Kidney capillary endothelial cell (primary cell): ENCODE measurements at regions not wholly inside any gene's neighbourhood (a gene's known extent, or its start where the extent isn't known, plus 50 kb on each side); places are given as distances from the start of the nearest gene placed in this dataset.

Experiments used
- DNase-seq: peaks from one replicate; pipeline ENCODE4 v3.0.0-alpha.2; 2018; ENCODE audit warnings: low spot score

GRCh38 chr4:125440814-125441213 lies 126.1 kb downstream of the FAT4 start:
- no peak for DNase-seq

GRCh38 chr4:125444166-125444565 lies 129.4 kb downstream of the FAT4 start:
- DNase-seq = no peak

DNA sequence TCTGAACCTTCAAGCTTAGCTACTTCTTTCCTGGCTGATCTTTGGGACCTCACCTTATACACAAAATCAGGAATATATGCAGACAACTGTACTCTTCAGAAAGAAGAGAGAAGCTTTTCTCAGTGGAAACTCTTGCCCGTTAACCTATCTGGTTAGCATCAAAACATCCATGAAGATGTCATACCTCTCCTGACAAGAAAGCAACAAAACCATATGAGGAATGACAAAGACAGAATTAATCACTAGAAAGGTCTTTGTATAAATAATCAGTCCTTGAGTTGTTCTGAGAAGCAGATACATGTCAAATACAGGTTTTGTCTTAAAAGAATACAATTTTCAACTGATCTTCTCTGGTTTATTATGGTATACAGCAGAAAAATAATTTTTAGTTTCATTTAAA lies 130.8 kb downstream of the FAT4 start:
- DNase-seq = no peak

GRCh38 chr4:125447551-125448290 lies 133.0 kb downstream of the FAT4 start:
- DNase-seq = no peak

DNA sequence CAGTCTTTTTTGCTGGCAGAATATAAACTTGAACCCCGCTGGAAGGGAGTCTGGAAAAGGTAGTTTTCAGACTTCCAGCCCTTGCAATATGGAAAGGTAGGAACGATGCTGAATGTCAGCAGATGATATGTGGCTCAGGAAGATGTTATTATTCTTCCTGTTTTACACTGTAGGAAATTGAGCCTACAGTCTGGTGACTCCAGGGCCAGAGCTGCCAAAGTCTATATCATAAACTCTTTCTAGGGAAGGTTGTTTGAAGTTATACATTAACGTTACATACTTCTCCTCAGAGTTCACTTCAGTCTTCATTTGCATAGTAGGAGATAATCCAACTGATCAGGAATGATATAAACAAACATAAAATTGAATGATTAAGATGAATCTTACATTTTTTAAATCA lies 141.3 kb downstream of the FAT4 start:
- no peak for DNase-seq

GRCh38 chr4:125459531-125459930 lies 144.8 kb downstream of the FAT4 start:
- no peak for DNase-seq

DNA sequence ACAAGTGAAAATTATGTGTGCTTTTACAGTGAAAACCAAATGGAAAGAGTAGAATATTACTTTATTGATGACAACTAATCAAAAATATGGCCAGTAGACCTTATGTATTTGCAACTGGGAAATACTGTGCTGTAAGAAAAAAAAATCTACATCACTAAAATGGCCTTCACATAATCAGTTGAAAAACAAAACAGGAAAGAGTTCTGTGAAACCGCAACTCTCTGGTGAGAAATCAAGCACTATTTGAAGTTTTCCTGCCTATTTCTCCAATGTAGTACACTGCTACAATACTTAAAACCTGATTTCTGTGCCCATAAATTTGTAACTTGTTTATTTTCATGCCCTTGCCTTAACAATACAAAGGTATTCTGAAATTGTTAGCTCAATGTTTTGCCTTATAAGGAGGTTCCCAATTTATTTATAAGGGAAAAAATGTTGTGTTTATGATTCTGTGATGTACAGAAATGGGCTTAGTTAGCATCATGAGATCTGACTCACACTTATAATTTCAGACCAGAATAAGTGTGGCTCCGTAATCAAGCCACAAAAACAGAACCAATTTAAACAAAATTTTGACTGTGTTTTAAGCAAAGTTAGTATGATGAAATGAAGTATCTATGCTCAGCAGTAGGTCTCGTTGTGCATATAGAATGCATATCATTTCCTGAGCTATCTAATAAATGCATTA lies 147.1 kb downstream of the FAT4 start:
- no peak for DNase-seq

- DNase-seq = no peak
These were observed 149.4 kb downstream of the FAT4 start for GRCh38 chr4:125464146-125464545.

DNA sequence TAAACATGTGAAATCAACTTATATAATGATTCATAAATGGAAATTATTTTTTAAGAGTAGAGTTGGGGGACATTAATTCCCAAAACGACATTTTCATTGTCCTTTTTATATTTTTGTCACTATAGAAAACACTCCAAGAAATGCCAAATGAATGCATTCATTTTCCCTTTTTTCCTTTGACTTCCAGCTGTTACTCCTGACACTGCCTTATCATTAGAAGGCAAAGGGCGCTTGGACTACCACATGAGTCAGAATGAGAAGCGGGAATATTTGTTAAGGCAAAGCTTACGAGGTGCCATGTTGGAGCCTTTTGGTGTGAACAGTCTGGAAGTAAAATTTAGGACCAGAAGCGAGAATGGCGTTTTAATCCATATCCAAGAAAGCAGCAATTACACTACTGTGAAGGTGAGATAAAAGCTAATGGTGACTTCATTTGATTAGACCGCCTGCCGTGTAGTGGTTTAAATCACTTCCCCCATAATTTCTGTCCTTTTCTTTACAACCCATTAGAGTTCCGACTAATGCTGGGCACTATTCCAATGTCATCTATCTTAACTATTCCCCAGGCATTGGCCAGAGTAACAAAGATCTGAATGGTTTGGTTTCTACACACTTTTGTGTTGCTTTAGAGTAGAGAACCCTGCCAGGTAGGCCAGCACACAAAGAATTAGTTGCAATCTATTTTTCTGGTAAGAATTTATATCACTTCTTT lies 166.7 kb downstream of the FAT4 start:
- DNase-seq = no peak

- no peak for DNase-seq
These were observed 168.1 kb downstream of the FAT4 start for GRCh38 chr4:125482822-125483221.

GRCh38 chr4:125483278-125483677 lies 168.5 kb downstream of the FAT4 start:
- DNase-seq = no peak

DNA sequence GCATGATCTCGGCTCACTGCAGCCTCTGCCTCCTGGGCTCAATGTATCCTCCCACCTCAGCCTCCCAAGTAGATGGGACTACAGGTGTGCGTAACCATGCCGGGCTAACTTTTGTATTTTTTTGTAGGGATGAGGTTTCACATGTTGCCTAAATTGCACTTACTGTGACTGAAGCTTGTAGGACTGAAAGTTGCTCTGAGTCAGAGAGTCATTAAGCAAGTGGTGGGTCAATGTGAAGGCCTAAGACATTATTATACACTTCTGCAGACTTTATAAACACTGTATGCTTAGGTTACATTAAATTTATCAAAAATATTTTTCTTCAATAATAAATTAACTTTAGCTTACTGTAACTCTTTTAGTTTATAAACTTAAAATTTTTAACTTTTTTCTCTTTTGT lies 170.2 kb downstream of the FAT4 start:
- no peak for DNase-seq

DNA sequence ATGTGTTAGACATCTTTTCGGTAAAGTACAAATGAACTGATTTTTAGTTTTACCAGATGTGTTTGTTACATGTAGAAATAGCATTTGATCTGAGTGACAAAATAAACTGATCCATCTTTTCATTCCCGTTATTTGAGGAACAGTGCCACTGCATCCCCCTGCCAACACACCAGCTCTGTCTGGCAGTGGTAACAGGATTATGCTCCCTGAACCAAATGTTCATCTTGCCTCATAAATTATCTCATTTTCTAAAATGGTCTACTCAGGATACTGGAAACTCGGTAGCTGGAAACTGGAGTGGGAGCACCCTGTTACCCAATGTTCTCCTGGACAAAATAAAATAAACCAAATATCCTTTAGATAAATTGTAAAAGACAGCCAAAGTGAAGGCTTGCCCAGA lies 171.6 kb downstream of the FAT4 start:
- DNase-seq = no peak

DNA sequence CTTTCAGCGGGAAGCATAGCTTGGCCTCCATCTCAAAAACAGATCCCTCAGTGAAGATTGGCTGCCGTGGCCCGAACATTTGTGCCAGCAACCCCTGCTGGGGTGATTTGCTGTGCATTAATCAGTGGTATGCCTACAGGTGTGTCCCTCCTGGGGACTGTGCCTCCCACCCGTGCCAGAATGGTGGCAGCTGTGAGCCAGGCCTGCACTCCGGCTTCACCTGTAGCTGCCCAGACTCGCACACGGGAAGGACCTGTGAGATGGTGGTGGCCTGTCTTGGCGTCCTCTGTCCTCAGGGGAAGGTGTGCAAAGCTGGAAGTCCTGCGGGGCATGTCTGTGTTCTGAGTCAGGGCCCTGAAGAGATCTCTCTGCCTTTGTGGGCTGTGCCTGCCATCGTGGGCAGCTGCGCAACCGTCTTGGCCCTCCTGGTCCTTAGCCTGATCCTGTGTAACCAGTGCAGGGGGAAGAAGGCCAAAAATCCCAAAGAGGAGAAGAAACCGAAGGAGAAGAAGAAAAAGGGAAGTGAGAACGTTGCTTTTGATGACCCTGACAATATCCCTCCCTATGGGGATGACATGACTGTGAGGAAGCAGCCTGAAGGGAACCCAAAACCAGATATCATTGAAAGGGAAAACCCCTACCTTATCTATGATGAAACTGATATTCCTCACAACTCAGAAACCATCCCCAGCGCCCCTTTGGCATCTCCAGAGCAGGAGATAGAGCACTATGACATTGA lies 175.4 kb downstream of the FAT4 start:
- no peak for DNase-seq

DNA sequence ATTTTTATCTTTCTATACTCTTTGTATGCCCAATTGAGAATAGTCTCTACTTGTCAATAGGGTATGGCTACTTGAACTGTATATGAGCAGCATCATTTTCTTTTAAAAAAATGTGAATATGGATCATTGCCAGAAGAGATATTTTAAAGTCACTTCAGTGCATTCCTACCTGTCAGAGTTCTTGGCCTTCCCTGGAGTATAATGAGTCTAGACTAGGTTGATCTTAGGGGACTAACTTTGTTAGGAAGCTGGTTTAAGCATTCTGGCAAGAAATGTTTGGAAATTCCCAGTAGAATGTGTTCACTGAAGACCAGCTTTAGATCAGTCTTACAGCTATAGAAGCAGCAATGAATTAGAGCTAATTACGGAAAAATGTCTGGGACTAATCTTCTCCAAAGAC lies 178.2 kb downstream of the FAT4 start:
- no peak for DNase-seq

DNA sequence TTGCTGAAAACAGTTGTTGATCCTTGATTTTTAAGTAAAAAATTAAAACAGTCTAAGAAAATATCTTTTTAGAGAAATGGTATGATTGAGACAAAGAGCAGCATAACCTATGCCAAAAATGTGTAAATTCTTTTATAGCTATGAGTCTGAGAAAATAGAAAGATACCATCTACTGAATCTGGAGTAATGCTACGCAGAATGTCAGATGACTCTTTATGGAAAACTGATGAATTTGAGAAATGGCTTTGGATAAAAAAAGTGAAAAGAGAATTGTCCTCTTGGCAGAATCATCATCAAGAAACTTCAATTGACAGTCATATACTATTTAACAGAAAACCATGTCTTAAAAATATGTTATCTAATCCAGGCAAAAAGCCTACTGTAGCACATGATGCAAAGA lies 183.1 kb downstream of the FAT4 start:
- DNase-seq = no peak

- DNase-seq = no peak
These were observed 184.2 kb downstream of the FAT4 start for GRCh38 chr4:125498981-125499380.

- no peak for DNase-seq
These were observed 186.3 kb downstream of the FAT4 start for GRCh38 chr4:125501090-125501489.

- DNase-seq = no peak
These were observed 186.8 kb downstream of the FAT4 start for GRCh38 chr4:125501568-125501967.

- no peak for DNase-seq
These were observed 190.9 kb downstream of the FAT4 start for GRCh38 chr4:125505621-125506020.

GRCh38 chr4:125507141-125507540 lies 192.4 kb downstream of the FAT4 start:
- DNase-seq = no peak

DNA sequence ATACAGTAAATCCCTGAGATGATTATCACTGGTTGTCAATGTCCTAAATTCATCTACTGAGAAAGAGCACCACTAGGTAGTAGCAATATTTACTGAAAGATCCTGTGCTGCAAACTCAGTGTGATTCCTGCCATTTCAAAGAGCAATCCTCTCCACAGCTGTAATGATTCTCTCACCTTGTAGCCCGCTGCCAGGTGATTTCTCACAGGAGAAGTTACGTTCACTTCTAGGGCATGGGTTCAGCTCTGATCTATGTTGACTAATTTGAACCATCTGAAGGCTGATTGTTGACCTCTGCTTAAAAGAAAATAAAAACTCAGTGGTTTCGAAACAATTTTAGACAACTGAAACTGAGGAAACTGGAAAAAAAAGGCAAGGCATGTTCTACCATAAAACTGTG lies 197.0 kb downstream of the FAT4 start:
- no peak for DNase-seq

DNA sequence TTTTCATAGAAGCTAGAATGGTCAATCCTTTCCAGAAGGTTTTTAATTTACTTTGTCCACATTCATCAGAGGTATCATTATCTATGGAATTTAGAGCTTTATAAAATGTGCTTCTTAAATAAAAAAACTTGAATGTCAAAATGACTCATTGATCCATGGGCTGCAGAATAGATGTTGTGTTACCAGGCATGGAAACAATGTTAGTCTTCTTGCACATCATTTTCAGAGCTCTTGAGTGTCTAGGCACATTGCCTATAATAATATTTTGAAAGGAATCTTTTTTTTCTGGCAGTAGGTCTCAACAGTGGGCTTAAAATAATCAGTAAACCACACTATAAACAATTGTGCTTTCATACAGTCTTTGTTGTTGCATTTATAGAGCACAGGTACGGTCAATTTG lies 200.3 kb downstream of the FAT4 start:
- no peak for DNase-seq
